ENCODE measurements at regions not wholly inside any gene's neighbourhood (a gene's known extent, or its start where the extent isn't known, plus 50 kb on each side); places are given as distances from the start of the nearest gene placed in this dataset.

GRCh38 chr11:23755769-23756168, 741.1 kb upstream of the LUZP2 start:
- H2AFZ ChIP-seq (ENCODE audit: low read depth, low read length): no peak overlapping the region
- peak; percentile 15 for DNase-seq
- H3K18ac ChIP-seq (ENCODE audit: low read depth in 1 of 2, low read length in 2 of 2): no peak overlapping the region
- WGBS: 87% methylated on average over 2 of the region's 2 CpGs
- no peak overlapping the region for H2AK5ac ChIP-seq (ENCODE audit: low read length, severe bottlenecking)
- H3K23ac ChIP-seq (ENCODE audit: low read length in 2 of 2): no peak overlapping the region
- no peak overlapping the region for H3K4me2 ChIP-seq (ENCODE audit: low read length, poor library complexity, severe bottlenecking)
- no peak overlapping the region for H3K9ac ChIP-seq (ENCODE audit: low read length)
- H3K4me1 ChIP-seq (ENCODE audit: control insufficient read depth, insufficient read depth, low read depth, low read length): no peaks in the 10 kb centered on the region
- no peak overlapping the region for H3K4ac ChIP-seq (ENCODE audit: low read depth in 1 of 2, low read length in 2 of 2)
- no peak overlapping the region for H2BK15ac ChIP-seq (ENCODE audit: low read depth, poor library complexity, severe bottlenecking)
- no peaks in the 10 kb centered on the region for H3K36me3 ChIP-seq (ENCODE audit: control insufficient read depth in 1 of 2, insufficient read depth in 2 of 2, low read depth in 1 of 2, low read length in 2 of 2)
- no peak overlapping the region for H2BK120ac ChIP-seq (ENCODE audit: low read depth, low read length)
- no peaks in the 10 kb centered on the region for H3K9me3 ChIP-seq (ENCODE audit: control insufficient read depth, low read length)
- no peak overlapping the region for H4K91ac ChIP-seq (ENCODE audit: low read length)
- no peak overlapping the region for H2BK12ac ChIP-seq (ENCODE audit: low read length in 2 of 2)
- H4K8ac ChIP-seq (ENCODE audit: low read length): no peak overlapping the region
- H3K14ac ChIP-seq (ENCODE audit: low read length in 2 of 2): no peak overlapping the region
- H3K4me3 ChIP-seq (ENCODE audit: insufficient read depth in 1 of 2, low read depth in 1 of 2, low read length in 2 of 2): no peak overlapping the region
- no peaks in the 10 kb centered on the region for H3K27me3 ChIP-seq (ENCODE audit: control insufficient read depth in 1 of 2, insufficient read depth in 1 of 2, low read length in 2 of 2)
- H3K27ac ChIP-seq (ENCODE audit: low read length, poor library complexity, severe bottlenecking): no peak overlapping the region
- no peaks in the 10 kb centered on the region for H3K79me1 ChIP-seq (replicated peaks; ENCODE audit: low read length, poor library complexity, severe bottlenecking)
- no peak overlapping the region for H2BK5ac ChIP-seq (ENCODE audit: low read depth, low read length, poor library complexity, severe bottlenecking)

- no peak overlapping the region for H2BK12ac ChIP-seq (ENCODE audit: low read length in 2 of 2)
- H3K4me3 ChIP-seq (ENCODE audit: insufficient read depth in 1 of 2, low read depth in 1 of 2, low read length in 2 of 2): no peak overlapping the region
- H3K4me1 ChIP-seq (ENCODE audit: control insufficient read depth, insufficient read depth, low read depth, low read length): no peaks in the 10 kb centered on the region
- H3K18ac ChIP-seq (ENCODE audit: low read depth in 1 of 2, low read length in 2 of 2): no peak overlapping the region
- H4K91ac ChIP-seq (ENCODE audit: low read length): no peak overlapping the region
- no peak overlapping the region for H3K9ac ChIP-seq (ENCODE audit: low read length)
- DNase-seq: no peak
- no peaks in the 10 kb centered on the region for H3K36me3 ChIP-seq (ENCODE audit: control insufficient read depth in 1 of 2, insufficient read depth in 2 of 2, low read depth in 1 of 2, low read length in 2 of 2)
- H3K79me1 ChIP-seq (replicated peaks; ENCODE audit: low read length, poor library complexity, severe bottlenecking): no peaks in the 10 kb centered on the region
- H3K4ac ChIP-seq (ENCODE audit: low read depth in 1 of 2, low read length in 2 of 2): no peak overlapping the region
- H2AFZ ChIP-seq (ENCODE audit: low read depth, low read length): no peak overlapping the region
- 100% methylated on average over 2 of the region's 2 CpGs for WGBS
- no peak overlapping the region for H3K4me2 ChIP-seq (ENCODE audit: low read length, poor library complexity, severe bottlenecking)
- H2BK5ac ChIP-seq (ENCODE audit: low read depth, low read length, poor library complexity, severe bottlenecking): no peak overlapping the region
- H3K9me3 ChIP-seq (ENCODE audit: control insufficient read depth, low read length): no peaks in the 10 kb centered on the region
- H2BK120ac ChIP-seq (ENCODE audit: low read depth, low read length): no peak overlapping the region
- H4K8ac ChIP-seq (ENCODE audit: low read length): no peak overlapping the region
- no peak overlapping the region for H3K23ac ChIP-seq (ENCODE audit: low read length in 2 of 2)
- no peaks in the 10 kb centered on the region for H3K27me3 ChIP-seq (ENCODE audit: control insufficient read depth in 1 of 2, insufficient read depth in 1 of 2, low read length in 2 of 2)
- no peak overlapping the region for H2BK15ac ChIP-seq (ENCODE audit: low read depth, poor library complexity, severe bottlenecking)
- H3K27ac ChIP-seq (ENCODE audit: low read length, poor library complexity, severe bottlenecking): no peak overlapping the region
- H3K14ac ChIP-seq (ENCODE audit: low read length in 2 of 2): no peak overlapping the region
- no peak overlapping the region for H2AK5ac ChIP-seq (ENCODE audit: low read length, severe bottlenecking)
These were observed 737.4 kb upstream of the LUZP2 start for GRCh38 chr11:23759489-23759888.

GRCh38 chr11:23764286-23764685, 732.6 kb upstream of the LUZP2 start:
- Histone ChIP-seq H2BK120ac (ENCODE audit: low read depth, low read length) (no peak overlapping the region), H3K14ac (ENCODE audit: low read length in 2 of 2) (no peak overlapping the region), H3K4me2 (ENCODE audit: low read length, poor library complexity, severe bottlenecking) (no peak overlapping the region), H2BK12ac (ENCODE audit: low read length in 2 of 2) (no peak overlapping the region), H3K23ac (ENCODE audit: low read length in 2 of 2) (no peak overlapping the region), H3K4me1 (ENCODE audit: control insufficient read depth, insufficient read depth, low read depth, low read length) (no peaks in the 10 kb centered on the region), H3K9me3 (ENCODE audit: control insufficient read depth, low read length) (peaks cover 17% of the 10 kb centered on the region), H3K4ac (ENCODE audit: low read depth in 1 of 2, low read length in 2 of 2) (no peak overlapping the region), H4K91ac (ENCODE audit: low read length) (no peak overlapping the region), H3K9ac (ENCODE audit: low read length) (no peak overlapping the region), H3K36me3 (ENCODE audit: control insufficient read depth in 1 of 2, insufficient read depth in 2 of 2, low read depth in 1 of 2, low read length in 2 of 2) (no peaks in the 10 kb centered on the region), H2AK5ac (ENCODE audit: low read length, severe bottlenecking) (no peak overlapping the region), H2BK5ac (ENCODE audit: low read depth, low read length, poor library complexity, severe bottlenecking) (no peak overlapping the region), H3K79me1 (replicated peaks; ENCODE audit: low read length, poor library complexity, severe bottlenecking) (no peaks in the 10 kb centered on the region), H3K27me3 (ENCODE audit: control insufficient read depth in 1 of 2, insufficient read depth in 1 of 2, low read length in 2 of 2) (no peaks in the 10 kb centered on the region), H2BK15ac (ENCODE audit: low read depth, poor library complexity, severe bottlenecking) (no peak overlapping the region), H3K18ac (ENCODE audit: low read depth in 1 of 2, low read length in 2 of 2) (no peak overlapping the region), H3K4me3 (ENCODE audit: insufficient read depth in 1 of 2, low read depth in 1 of 2, low read length in 2 of 2) (no peak overlapping the region), H4K8ac (ENCODE audit: low read length) (no peak overlapping the region), H2AFZ (ENCODE audit: low read depth, low read length) (no peak overlapping the region), H3K27ac (ENCODE audit: low read length, poor library complexity, severe bottlenecking) (no peak overlapping the region)
- DNase-seq: no peak
- 84% methylated on average over 2 of the region's 2 CpGs for WGBS

- Histone ChIP-seq H3K4me2 (ENCODE audit: low read length, poor library complexity, severe bottlenecking) (no peak overlapping the region), H2BK15ac (ENCODE audit: low read depth, poor library complexity, severe bottlenecking) (no peak overlapping the region), H3K27ac (ENCODE audit: low read length, poor library complexity, severe bottlenecking) (no peak overlapping the region), H3K4ac (ENCODE audit: low read depth in 1 of 2, low read length in 2 of 2) (no peak overlapping the region), H3K27me3 (ENCODE audit: control insufficient read depth in 1 of 2, insufficient read depth in 1 of 2, low read length in 2 of 2) (no peaks in the 10 kb centered on the region), H3K9ac (ENCODE audit: low read length) (no peak overlapping the region), H4K91ac (ENCODE audit: low read length) (no peak overlapping the region), H3K36me3 (ENCODE audit: control insufficient read depth in 1 of 2, insufficient read depth in 2 of 2, low read depth in 1 of 2, low read length in 2 of 2) (no peaks in the 10 kb centered on the region), H3K14ac (ENCODE audit: low read length in 2 of 2) (no peak overlapping the region), H2BK12ac (ENCODE audit: low read length in 2 of 2) (no peak overlapping the region), H4K8ac (ENCODE audit: low read length) (no peak overlapping the region), H2AK5ac (ENCODE audit: low read length, severe bottlenecking) (no peak overlapping the region), H3K4me3 (ENCODE audit: insufficient read depth in 1 of 2, low read depth in 1 of 2, low read length in 2 of 2) (no peak overlapping the region), H3K9me3 (ENCODE audit: control insufficient read depth, low read length) (peaks cover 27% of the 10 kb centered on the region), H3K79me1 (replicated peaks; ENCODE audit: low read length, poor library complexity, severe bottlenecking) (no peaks in the 10 kb centered on the region), H3K4me1 (ENCODE audit: control insufficient read depth, insufficient read depth, low read depth, low read length) (no peaks in the 10 kb centered on the region), H3K18ac (ENCODE audit: low read depth in 1 of 2, low read length in 2 of 2) (no peak overlapping the region), H2BK5ac (ENCODE audit: low read depth, low read length, poor library complexity, severe bottlenecking) (no peak overlapping the region), H2AFZ (ENCODE audit: low read depth, low read length) (no peak overlapping the region), H3K23ac (ENCODE audit: low read length in 2 of 2) (no peak overlapping the region), H2BK120ac (ENCODE audit: low read depth, low read length) (no peak overlapping the region)
- DNase-seq: peak; percentile 18
- 100% methylated on average over 1 of the region's 2 CpGs for WGBS
These were observed 731.1 kb upstream of the LUZP2 start for GRCh38 chr11:23765682-23766252.
